DND-41 (cell line): ENCODE measurements at regions not wholly inside any gene's neighbourhood (a gene's known extent, or its start where the extent isn't known, plus 50 kb on each side); places are given as distances from the start of the nearest gene placed in this dataset.

ENCODE experiments used
- CTCF ChIP-seq: IDR thresholded peaks from 2 replicates; pipeline ENCODE4 v1.5.1; 2012; ENCODE audit warnings: borderline replicate concordance, low read length, moderate library complexity, mild to moderate bottlenecking; ENCODE audit not compliant: poor library complexity, severe bottlenecking; ENCODE audit errors: extremely low read depth
- EZH2 ChIP-seq: IDR thresholded peaks from 3 replicates; pipeline ENCODE4 v1.6.1; 2012; ENCODE audit warnings: borderline replicate concordance, low read depth, mild to moderate bottlenecking, moderate library complexity, low read length, inconsistent platforms; ENCODE audit not compliant: severe bottlenecking

GRCh38 chr16:8375232-8375587 lies 215.1 kb downstream of the TMEM114 start:
- TF ChIP-seq CTCF (no peak), EZH2 (no peak)
